GM12878 (cell line): ENCODE measurements at regions not wholly inside any gene's neighbourhood (a gene's known extent, or its start where the extent isn't known, plus 50 kb on each side); places are given as distances from the start of the nearest gene placed in this dataset.

ENCODE experiments used
- EZH2 ChIP-seq: IDR thresholded peaks from 2 replicates; pipeline ENCODE4 v1.6.1; 2012; ENCODE audit warnings: low read depth, mild to moderate bottlenecking, control low read depth, inconsistent platforms, low read length, borderline replicate concordance; ENCODE audit not compliant: control insufficient read depth
- JUNB ChIP-seq: IDR thresholded peaks from 2 replicates; pipeline ENCODE4 v1.6.1; 2016; ENCODE audit warnings: antibody characterized with exemption, mild to moderate bottlenecking
- MEF2B ChIP-seq: fragments of 450-650 bp; IDR thresholded peaks from 2 replicates; pipeline ENCODE4 v1.6.1; 2018; ENCODE audit warnings: mild to moderate bottlenecking, moderate library complexity; ENCODE audit not compliant: partially characterized antibody, poor library complexity, severe bottlenecking
- MYB ChIP-seq: fragments of 150-350 bp; IDR thresholded peaks from 2 replicates; pipeline ENCODE4 v1.6.1; 2014; ENCODE audit warnings: mild to moderate bottlenecking, low read depth, low read length, borderline replicate concordance
- NKRF ChIP-seq: fragments of 450-650 bp; conservative IDR thresholded peaks from 2 replicates; pipeline ENCODE4 v1.6.1; 2017; ENCODE audit warnings: mild to moderate bottlenecking, moderate library complexity
- SREBF2 ChIP-seq: IDR thresholded peaks from 2 replicates; pipeline ENCODE4 v1.6.1; 2012; ENCODE audit warnings: mild to moderate bottlenecking, low read length
- TF ChIP-seq, protein P1 (sequence below): IDR thresholded peaks from 2 replicates; pipeline ENCODE4 v1.6.1; 2011; ENCODE audit warnings: low read depth, low read length, improper control_type of control experiment, borderline replicate concordance
- TF ChIP-seq, protein P2 (sequence below): fragments of 450-650 bp; IDR thresholded peaks from 2 replicates; pipeline ENCODE4 v1.6.1; 2017; ENCODE audit warnings: mild to moderate bottlenecking, moderate library complexity

DNA sequence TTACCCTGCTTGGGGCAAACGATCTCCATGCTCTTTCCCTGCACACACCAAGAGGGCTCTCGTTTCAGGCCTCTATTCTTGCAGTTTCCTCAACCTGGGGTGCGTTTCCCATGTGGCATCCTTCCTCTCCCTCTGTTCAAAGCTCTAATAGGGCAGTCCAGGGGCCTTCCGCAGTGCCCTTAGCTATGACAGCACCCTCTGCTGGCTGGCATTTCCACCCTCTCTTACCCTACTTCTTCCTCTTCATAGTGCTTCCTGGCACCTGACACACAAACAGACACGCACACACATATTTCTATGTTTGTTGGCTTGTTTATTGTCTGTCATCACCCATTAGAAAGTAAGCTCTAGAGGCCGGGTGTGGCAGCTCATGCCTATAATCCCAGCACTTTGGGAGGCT lies 294.0 kb downstream of the CLIC5 start (continued):
- TF ChIP-seq, protein P1, sequence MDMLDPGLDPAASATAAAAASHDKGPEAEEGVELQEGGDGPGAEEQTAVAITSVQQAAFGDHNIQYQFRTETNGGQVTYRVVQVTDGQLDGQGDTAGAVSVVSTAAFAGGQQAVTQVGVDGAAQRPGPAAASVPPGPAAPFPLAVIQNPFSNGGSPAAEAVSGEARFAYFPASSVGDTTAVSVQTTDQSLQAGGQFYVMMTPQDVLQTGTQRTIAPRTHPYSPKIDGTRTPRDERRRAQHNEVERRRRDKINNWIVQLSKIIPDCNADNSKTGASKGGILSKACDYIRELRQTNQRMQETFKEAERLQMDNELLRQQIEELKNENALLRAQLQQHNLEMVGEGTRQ: no peak
- no peak for TF ChIP-seq EZH2
- TF ChIP-seq SREBF2: no peak
- TF ChIP-seq NKRF: no peak
- TF ChIP-seq, protein P2, sequence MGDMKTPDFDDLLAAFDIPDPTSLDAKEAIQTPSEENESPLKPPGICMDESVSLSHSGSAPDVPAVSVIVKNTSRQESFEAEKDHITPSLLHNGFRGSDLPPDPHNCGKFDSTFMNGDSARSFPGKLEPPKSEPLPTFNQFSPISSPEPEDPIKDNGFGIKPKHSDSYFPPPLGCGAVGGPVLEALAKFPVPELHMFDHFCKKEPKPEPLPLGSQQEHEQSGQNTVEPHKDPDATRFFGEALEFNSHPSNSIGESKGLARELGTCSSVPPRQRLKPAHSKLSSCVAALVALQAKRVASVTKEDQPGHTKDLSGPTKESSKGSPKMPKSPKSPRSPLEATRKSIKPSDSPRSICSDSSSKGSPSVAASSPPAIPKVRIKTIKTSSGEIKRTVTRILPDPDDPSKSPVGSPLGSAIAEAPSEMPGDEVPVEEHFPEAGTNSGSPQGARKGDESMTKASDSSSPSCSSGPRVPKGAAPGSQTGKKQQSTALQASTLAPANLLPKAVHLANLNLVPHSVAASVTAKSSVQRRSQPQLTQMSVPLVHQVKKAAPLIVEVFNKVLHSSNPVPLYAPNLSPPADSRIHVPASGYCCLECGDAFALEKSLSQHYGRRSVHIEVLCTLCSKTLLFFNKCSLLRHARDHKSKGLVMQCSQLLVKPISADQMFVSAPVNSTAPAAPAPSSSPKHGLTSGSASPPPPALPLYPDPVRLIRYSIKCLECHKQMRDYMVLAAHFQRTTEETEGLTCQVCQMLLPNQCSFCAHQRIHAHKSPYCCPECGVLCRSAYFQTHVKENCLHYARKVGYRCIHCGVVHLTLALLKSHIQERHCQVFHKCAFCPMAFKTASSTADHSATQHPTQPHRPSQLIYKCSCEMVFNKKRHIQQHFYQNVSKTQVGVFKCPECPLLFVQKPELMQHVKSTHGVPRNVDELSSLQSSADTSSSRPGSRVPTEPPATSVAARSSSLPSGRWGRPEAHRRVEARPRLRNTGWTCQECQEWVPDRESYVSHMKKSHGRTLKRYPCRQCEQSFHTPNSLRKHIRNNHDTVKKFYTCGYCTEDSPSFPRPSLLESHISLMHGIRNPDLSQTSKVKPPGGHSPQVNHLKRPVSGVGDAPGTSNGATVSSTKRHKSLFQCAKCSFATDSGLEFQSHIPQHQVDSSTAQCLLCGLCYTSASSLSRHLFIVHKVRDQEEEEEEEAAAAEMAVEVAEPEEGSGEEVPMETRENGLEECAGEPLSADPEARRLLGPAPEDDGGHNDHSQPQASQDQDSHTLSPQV: no peak
- TF ChIP-seq MYB: no peak
- no peak for TF ChIP-seq MEF2B
- no peak for TF ChIP-seq JUNB
